Keratinocyte (primary cell): ENCODE measurements at regions not wholly inside any gene's neighbourhood (a gene's known extent, or its start where the extent isn't known, plus 50 kb on each side); places are given as distances from the start of the nearest gene placed in this dataset.

Experiments used
- DNase-seq: peaks from one replicate; pipeline ENCODE4 v3.0.0-alpha.2; 2011; ENCODE audit warnings: low read depth, missing footprints, low spot score
- FAIRE-seq: peaks from 2 replicates; lab custom pipeline; 2011; peaks lifted over from hg19 to GRCh38; lab: Jason Lieb, UNC
- H2AFZ ChIP-seq: 2 replicates; pipeline ENCODE4 v1.6.0; 2012; ENCODE audit warnings: low read length, control low read depth, inconsistent platforms; ENCODE audit not compliant: control insufficient read depth
- H3K27ac ChIP-seq: 2 replicates; pipeline ENCODE4 v1.5.1; 2011; ENCODE audit warnings: low read length; ENCODE audit not compliant: control insufficient read depth, insufficient read depth
- H3K27me3 ChIP-seq: 3 replicates; pipeline ENCODE4 v1.6.0; 2011; ENCODE audit warnings: low read length; ENCODE audit not compliant: control insufficient read depth, insufficient read depth; ENCODE audit errors: extremely low read depth
- H3K36me3 ChIP-seq, 2 experiments: 2 replicates in 1 of 2; 3 replicates in 1 of 2; pipeline ENCODE4 v1.5.1; 2011; ENCODE audit warnings: low read length in 2 of 2, mild to moderate bottlenecking in 1 of 2; ENCODE audit not compliant: control insufficient read depth in 2 of 2, insufficient read depth in 2 of 2; ENCODE audit errors: extremely low read depth in 1 of 2
- H3K4me1 ChIP-seq: 3 replicates; pipeline ENCODE4 v1.5.1; 2011; ENCODE audit warnings: low read length; ENCODE audit not compliant: control insufficient read depth, insufficient read depth; ENCODE audit errors: extremely low read depth
- H3K4me2 ChIP-seq: 3 replicates; pipeline ENCODE4 v1.6.0; 2011; ENCODE audit warnings: low read depth, low read length; ENCODE audit not compliant: control insufficient read depth, insufficient read depth; ENCODE audit errors: extremely low read depth
- H3K4me3 ChIP-seq, 3 experiments: fragments of 200-600 bp in 1 of 3; sonication (generic) in 1 of 3; 2 replicates in 2 of 3; 3 replicates in 1 of 3; pipeline ENCODE4 v1.5.1; 2011 to 2016; ENCODE audit warnings: low read length in 3 of 3, mild to moderate bottlenecking in 3 of 3, control low read depth in 2 of 3, inconsistent platforms in 1 of 3, low read depth in 1 of 3, mixed read lengths in 1 of 3, mixed run types in 1 of 3, moderate library complexity in 1 of 3; ENCODE audit not compliant: control insufficient read depth in 2 of 3, insufficient read depth in 2 of 3; ENCODE audit errors: extremely low read depth in 1 of 3
- H3K79me2 ChIP-seq: 2 replicates; pipeline ENCODE4 v1.6.0; 2012; ENCODE audit warnings: low read length; ENCODE audit not compliant: control insufficient read depth, insufficient read depth
- H3K9ac ChIP-seq: 3 replicates; pipeline ENCODE4 v1.6.0; 2011; ENCODE audit warnings: low read length; ENCODE audit not compliant: control insufficient read depth, insufficient read depth; ENCODE audit errors: extremely low read depth
- H3K9me1 ChIP-seq: 3 replicates; pipeline ENCODE4 v1.6.0; 2011; ENCODE audit warnings: low read length; ENCODE audit not compliant: control insufficient read depth, insufficient read depth; ENCODE audit errors: extremely low read depth
- H3K9me3 ChIP-seq: 2 replicates; pipeline ENCODE4 v1.5.1; 2012; ENCODE audit warnings: low read depth, low read length; ENCODE audit not compliant: control insufficient read depth
- H4K20me1 ChIP-seq: 3 replicates; pipeline ENCODE4 v1.6.0; 2011; ENCODE audit warnings: low read length; ENCODE audit not compliant: control insufficient read depth, insufficient read depth; ENCODE audit errors: extremely low read depth
- EZH2 ChIP-seq: IDR thresholded peaks from one replicate; pipeline ENCODE4 v1.6.1; 2012; ENCODE audit warnings: inconsistent platforms, mild to moderate bottlenecking, low read length, moderate library complexity
- dilution Hi-C: fragments of 300-500 bp; cut with MboI; formaldehyde crosslinking; loops from one replicate; pipeline ENCODE4 v1.7.0; 2020; ENCODE audit warnings: low sequenced_read_pairs; ENCODE audit not compliant: extremely low pct_ligation_motif_present
- TF ChIP-seq, protein P1 (sequence below), 3 experiments: IDR thresholded peaks in 1 of 3; conservative IDR thresholded peaks in 1 of 3; optimal IDR thresholded peaks in 1 of 3; 2 replicates in 2 of 3; 3 replicates in 1 of 3; pipeline versions ENCODE3 to v1.5.1; 2011; ENCODE audit warnings: low read length in 3 of 3, mild to moderate bottlenecking in 3 of 3, moderate library complexity in 2 of 3, control low read depth in 1 of 3, inconsistent platforms in 1 of 3; ENCODE audit not compliant: insufficient read depth in 2 of 3; ENCODE audit errors: extremely low read depth in 1 of 3

DNA sequence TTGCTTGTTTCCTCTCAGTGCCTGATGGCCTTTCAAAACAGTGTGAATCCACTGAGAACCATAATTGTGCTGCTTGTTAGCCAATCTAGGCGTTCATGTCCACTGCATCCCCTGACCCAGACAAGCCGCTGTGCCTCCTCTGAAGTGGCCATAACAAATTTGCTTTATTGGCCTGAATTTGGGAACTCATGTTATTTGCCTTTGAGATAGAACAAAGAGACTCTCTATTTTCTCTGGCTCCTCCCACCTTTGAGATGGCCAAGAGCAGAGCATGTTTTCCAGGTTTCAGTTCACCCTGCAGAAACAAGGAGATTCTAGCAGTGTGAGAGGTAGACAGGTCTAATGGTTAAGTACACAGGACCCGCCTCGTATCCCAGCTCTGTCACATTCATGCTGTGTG, 723.9 kb downstream of the MED13L start:
- no peaks in the 10 kb centered on the region for H3K79me2 ChIP-seq
- H3K9me3 ChIP-seq: no peaks in the 10 kb centered on the region
- H3K36me3 ChIP-seq: no peaks in the 10 kb centered on the region
- no peaks in the 10 kb centered on the region for H3K9me1 ChIP-seq
- no peak overlapping the region for H3K4me3 ChIP-seq
- TF ChIP-seq EZH2: no peak
- TF ChIP-seq, protein P1, sequence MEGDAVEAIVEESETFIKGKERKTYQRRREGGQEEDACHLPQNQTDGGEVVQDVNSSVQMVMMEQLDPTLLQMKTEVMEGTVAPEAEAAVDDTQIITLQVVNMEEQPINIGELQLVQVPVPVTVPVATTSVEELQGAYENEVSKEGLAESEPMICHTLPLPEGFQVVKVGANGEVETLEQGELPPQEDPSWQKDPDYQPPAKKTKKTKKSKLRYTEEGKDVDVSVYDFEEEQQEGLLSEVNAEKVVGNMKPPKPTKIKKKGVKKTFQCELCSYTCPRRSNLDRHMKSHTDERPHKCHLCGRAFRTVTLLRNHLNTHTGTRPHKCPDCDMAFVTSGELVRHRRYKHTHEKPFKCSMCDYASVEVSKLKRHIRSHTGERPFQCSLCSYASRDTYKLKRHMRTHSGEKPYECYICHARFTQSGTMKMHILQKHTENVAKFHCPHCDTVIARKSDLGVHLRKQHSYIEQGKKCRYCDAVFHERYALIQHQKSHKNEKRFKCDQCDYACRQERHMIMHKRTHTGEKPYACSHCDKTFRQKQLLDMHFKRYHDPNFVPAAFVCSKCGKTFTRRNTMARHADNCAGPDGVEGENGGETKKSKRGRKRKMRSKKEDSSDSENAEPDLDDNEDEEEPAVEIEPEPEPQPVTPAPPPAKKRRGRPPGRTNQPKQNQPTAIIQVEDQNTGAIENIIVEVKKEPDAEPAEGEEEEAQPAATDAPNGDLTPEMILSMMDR (optimal IDR thresholded peaks at IDR 0.05 in 1 of 3, IDR thresholded peaks at IDR 0.05 in 1 of 3, conservative IDR thresholded peaks at IDR 0.05 in 1 of 3; ENCODE audit: extremely low read depth in 1 of 3, insufficient read depth in 2 of 3, low read length in 3 of 3): no peak
- no peaks in the 10 kb centered on the region for H3K4me1 ChIP-seq
- no peaks in the 10 kb centered on the region for H4K20me1 ChIP-seq
- dilution Hi-C loops: no loop called here
- no peak overlapping the region for H2AFZ ChIP-seq
- FAIRE-seq (no peak), DNase-seq (no peak)
- H3K9ac ChIP-seq: no peak overlapping the region
- H3K27me3 ChIP-seq: no peaks in the 10 kb centered on the region
- H3K27ac ChIP-seq: no peak overlapping the region
- H3K4me2 ChIP-seq: no peak overlapping the region

DNA sequence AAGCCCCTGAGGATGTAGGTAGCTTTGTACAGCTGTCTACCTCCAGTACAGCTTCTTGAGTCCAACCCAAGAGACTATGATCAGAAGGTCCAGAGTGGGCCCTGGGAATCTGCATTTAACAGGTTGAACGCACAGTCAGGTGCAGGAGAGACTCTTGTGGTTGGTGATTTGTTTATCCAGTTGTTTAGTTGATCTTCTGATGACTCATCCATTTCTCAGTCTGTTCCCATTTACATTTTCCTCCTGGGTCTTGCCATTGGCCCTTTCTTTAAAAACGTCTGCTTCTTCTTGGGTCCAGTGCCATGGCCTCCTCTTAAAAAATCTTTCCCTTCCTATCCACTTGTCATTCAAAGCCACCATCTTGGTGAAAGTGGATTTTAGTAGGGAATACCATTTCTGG, 734.2 kb downstream of the MED13L start:
- Histone ChIP-seq H3K4me3 (no peak overlapping the region), H3K27ac (no peak overlapping the region), H3K79me2 (no peaks in the 10 kb centered on the region), H3K9ac (no peak overlapping the region), H3K4me2 (no peak overlapping the region), H3K9me1 (no peaks in the 10 kb centered on the region), H4K20me1 (no peaks in the 10 kb centered on the region), H2AFZ (no peak overlapping the region), H3K9me3 (no peaks in the 10 kb centered on the region), H3K36me3 (no peaks in the 10 kb centered on the region), H3K27me3 (no peaks in the 10 kb centered on the region), H3K4me1 (no peaks in the 10 kb centered on the region)
- DNase-seq (no peak), FAIRE-seq (no peak)
- no peak for TF ChIP-seq EZH2
- TF ChIP-seq, protein P1 (optimal IDR thresholded peaks at IDR 0.05 in 1 of 3, IDR thresholded peaks at IDR 0.05 in 1 of 3, conservative IDR thresholded peaks at IDR 0.05 in 1 of 3; ENCODE audit: extremely low read depth in 1 of 3, insufficient read depth in 2 of 3, low read length in 3 of 3): no peak
- dilution Hi-C loops: no loop called here
